ENCODE measurements at regions not wholly inside any gene's neighbourhood (a gene's known extent, or its start where the extent isn't known, plus 50 kb on each side); places are given as distances from the start of the nearest gene placed in this dataset.

DNA sequence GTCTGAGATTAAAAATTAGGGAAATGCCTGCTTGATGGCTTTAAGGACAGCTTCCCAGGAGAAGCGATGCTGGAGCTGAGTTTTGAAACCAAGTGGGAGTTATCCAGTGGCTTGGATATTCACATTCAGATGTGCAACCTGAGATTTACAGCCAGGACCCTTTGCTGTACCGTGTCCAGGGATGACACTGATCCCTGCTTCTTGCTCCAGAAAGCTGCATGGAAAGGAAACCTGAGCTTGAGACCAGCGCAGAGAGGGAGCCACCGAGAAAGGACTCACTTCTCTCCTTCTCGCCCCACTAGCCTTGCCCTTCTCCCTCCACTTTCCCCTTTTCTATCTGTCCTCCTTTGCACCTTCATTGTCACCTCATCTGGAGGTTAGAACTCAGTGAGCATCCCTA is 254.5 kb upstream of the PPARGC1A start:
- Mint-ChIP-seq H3K27ac (ENCODE audit: unreplicated experiment) (no peak overlapping the region), H3K27me3 (ENCODE audit: unreplicated experiment) (peaks cover 11% of the 10 kb centered on the region), H3K9me3 (ENCODE audit: unreplicated experiment) (no peaks in the 10 kb centered on the region), H3K36me3 (ENCODE audit: unreplicated experiment) (no peaks in the 10 kb centered on the region), H3K4me1 (ENCODE audit: unreplicated experiment) (peaks cover 6% of the 10 kb centered on the region), H3K4me3 (ENCODE audit: unreplicated experiment) (no peak overlapping the region)
- no peak for DNase-seq (ENCODE audit: extremely low spot score, unreplicated experiment)
- TF ChIP-seq, protein P1, sequence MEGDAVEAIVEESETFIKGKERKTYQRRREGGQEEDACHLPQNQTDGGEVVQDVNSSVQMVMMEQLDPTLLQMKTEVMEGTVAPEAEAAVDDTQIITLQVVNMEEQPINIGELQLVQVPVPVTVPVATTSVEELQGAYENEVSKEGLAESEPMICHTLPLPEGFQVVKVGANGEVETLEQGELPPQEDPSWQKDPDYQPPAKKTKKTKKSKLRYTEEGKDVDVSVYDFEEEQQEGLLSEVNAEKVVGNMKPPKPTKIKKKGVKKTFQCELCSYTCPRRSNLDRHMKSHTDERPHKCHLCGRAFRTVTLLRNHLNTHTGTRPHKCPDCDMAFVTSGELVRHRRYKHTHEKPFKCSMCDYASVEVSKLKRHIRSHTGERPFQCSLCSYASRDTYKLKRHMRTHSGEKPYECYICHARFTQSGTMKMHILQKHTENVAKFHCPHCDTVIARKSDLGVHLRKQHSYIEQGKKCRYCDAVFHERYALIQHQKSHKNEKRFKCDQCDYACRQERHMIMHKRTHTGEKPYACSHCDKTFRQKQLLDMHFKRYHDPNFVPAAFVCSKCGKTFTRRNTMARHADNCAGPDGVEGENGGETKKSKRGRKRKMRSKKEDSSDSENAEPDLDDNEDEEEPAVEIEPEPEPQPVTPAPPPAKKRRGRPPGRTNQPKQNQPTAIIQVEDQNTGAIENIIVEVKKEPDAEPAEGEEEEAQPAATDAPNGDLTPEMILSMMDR (IDR thresholded peaks at IDR 0.05): no peak

DNA sequence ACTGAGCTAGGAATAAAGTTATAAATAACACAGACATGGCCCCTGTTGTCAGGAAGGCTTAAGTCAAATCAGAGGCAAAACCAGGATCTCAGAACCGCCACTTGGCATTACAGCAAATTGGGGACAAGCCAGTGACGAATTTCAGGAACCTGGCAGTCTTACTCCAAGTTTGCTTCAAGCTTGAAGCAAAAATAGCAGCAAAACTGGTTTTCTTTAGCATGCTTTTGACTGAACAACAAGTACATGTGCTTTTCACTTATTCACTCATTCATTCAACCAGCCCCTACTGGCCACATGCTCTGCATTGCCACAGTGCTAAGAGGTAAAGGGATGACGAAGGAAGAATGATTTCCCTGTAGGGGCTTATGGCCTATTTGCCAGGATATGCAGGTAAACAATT is 253.9 kb upstream of the PPARGC1A start:
- no peak for DNase-seq (ENCODE audit: extremely low spot score, unreplicated experiment)
- H3K4me1 Mint-ChIP-seq (ENCODE audit: unreplicated experiment): peaks cover 6% of the 10 kb centered on the region
- TF ChIP-seq, protein P1 (IDR thresholded peaks at IDR 0.05): no peak
- H3K4me3 Mint-ChIP-seq (ENCODE audit: unreplicated experiment): no peak overlapping the region
- no peak overlapping the region for H3K27ac Mint-ChIP-seq (ENCODE audit: unreplicated experiment)
- peaks cover 8% of the 10 kb centered on the region for H3K27me3 Mint-ChIP-seq (ENCODE audit: unreplicated experiment)
- no peaks in the 10 kb centered on the region for H3K9me3 Mint-ChIP-seq (ENCODE audit: unreplicated experiment)
- H3K36me3 Mint-ChIP-seq (ENCODE audit: unreplicated experiment): no peaks in the 10 kb centered on the region

DNA sequence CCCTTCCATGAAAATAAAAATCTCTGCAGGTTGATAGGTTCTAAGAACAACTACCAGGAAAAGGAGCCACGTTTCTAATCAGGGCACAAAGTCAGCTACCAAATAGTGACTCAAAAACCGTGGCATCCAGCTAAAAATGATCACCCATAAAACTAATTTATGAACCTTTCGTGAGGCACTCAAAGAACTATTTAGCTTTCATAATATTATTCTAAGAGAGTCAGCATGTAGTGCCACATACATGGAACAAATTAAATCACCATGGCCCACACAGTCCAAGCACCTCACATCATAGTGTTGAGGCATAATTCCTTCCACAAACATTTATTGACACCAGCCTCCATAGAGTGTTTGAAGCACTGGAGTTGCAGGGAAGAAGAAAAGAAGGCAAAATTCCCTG is 252.0 kb upstream of the PPARGC1A start:
- DNase-seq (ENCODE audit: extremely low spot score, unreplicated experiment): no peak

DNA sequence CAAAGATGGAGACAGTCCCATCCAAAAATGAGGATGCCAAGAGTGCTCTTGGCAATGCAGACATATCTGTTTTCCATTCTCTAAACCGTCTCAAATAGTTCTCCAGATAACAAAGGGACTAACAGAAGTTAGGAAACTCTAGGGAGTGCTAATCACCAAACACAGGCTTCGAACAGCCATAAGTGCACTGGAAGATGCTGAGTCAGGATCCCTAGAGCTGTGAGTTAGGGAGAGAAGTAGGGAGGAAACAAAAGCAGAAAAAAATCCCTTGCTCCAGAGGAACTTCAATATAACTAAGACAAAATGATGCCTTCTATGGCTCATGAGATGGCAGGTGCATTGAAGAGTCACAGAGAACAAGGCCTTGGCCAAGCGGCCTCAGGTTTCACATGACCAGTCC is 251.0 kb upstream of the PPARGC1A start:
- H3K4me1 Mint-ChIP-seq (ENCODE audit: unreplicated experiment): peaks cover 14% of the 10 kb centered on the region
- H3K27me3 Mint-ChIP-seq (ENCODE audit: unreplicated experiment): no peaks in the 10 kb centered on the region

More for the DNA sequence above, 252.0 kb upstream of the PPARGC1A start:
- Mint-ChIP-seq H3K4me1 (ENCODE audit: unreplicated experiment) (peaks cover 14% of the 10 kb centered on the region), H3K4me3 (ENCODE audit: unreplicated experiment) (no peak overlapping the region), H3K27me3 (ENCODE audit: unreplicated experiment) (no peaks in the 10 kb centered on the region), H3K36me3 (ENCODE audit: unreplicated experiment) (no peaks in the 10 kb centered on the region), H3K9me3 (ENCODE audit: unreplicated experiment) (no peaks in the 10 kb centered on the region), H3K27ac (ENCODE audit: unreplicated experiment) (no peak overlapping the region)
- TF ChIP-seq, protein P1 (IDR thresholded peaks at IDR 0.05): no peak

DNA sequence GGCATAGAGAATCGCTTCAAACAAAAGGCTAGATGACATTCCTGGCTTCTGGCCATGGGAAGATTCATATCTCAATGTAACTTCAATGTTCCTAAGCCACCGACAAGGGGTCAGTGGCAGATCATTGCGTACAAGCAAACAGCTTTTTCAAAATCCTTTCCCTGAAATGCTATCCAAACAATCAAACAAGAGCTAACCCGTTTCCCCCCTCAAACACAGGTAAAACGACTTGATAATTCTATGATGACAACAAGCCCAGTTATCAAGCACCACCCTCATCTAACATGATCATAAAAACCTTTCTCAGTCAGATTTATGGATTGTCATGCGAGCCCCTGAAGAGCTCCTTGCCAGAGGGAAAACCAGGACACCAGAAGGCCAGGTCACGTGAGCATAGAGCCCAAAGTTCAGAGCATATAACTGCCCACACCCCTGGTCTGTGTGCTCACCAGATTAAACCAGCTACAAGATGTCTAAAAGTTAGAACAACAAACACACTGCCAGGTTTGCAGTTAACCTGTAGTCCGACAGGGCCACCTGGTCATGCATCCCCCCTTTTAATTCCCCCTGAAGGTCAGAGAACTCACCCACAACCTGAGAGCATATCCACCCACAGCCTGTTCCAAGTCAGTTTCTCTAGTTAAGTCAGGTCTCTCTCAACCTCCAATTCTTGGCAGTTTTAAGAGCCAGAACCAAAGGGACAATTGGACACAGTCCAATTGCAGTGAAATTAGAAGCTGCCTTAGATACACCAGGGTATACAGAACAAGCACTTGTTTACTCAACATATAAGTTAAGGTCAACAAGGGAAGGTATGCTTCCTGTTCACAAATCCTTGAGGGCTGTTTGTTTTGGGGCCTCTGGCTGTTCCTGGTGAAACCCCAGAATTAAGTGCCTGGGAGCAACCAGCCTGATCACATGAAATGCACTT is 248.1 kb upstream of the PPARGC1A start:
- Mint-ChIP-seq H3K4me1 (ENCODE audit: unreplicated experiment) (peaks cover 14% of the 10 kb centered on the region), H3K9me3 (ENCODE audit: unreplicated experiment) (no peaks in the 10 kb centered on the region), H3K4me3 (ENCODE audit: unreplicated experiment) (no peak overlapping the region), H3K36me3 (ENCODE audit: unreplicated experiment) (peaks cover 3% of the 10 kb centered on the region), H3K27ac (ENCODE audit: unreplicated experiment) (no peak overlapping the region), H3K27me3 (ENCODE audit: unreplicated experiment) (no peaks in the 10 kb centered on the region)
- TF ChIP-seq, protein P1 (IDR thresholded peaks at IDR 0.05): no peak
- DNase-seq (ENCODE audit: extremely low spot score, unreplicated experiment): no peak

More for the DNA sequence above, 251.0 kb upstream of the PPARGC1A start:
- DNase-seq (ENCODE audit: extremely low spot score, unreplicated experiment): no peak
- Mint-ChIP-seq H3K4me3 (ENCODE audit: unreplicated experiment) (no peak overlapping the region), H3K36me3 (ENCODE audit: unreplicated experiment) (no peaks in the 10 kb centered on the region), H3K9me3 (ENCODE audit: unreplicated experiment) (no peaks in the 10 kb centered on the region), H3K27ac (ENCODE audit: unreplicated experiment) (no peak overlapping the region)
- TF ChIP-seq, protein P1 (IDR thresholded peaks at IDR 0.05): no peak

Measured in osteocyte (in vitro differentiated cells).